ENCODE measurements at regions not wholly inside any gene's neighbourhood (a gene's known extent, or its start where the extent isn't known, plus 50 kb on each side); places are given as distances from the start of the nearest gene placed in this dataset.

DNA sequence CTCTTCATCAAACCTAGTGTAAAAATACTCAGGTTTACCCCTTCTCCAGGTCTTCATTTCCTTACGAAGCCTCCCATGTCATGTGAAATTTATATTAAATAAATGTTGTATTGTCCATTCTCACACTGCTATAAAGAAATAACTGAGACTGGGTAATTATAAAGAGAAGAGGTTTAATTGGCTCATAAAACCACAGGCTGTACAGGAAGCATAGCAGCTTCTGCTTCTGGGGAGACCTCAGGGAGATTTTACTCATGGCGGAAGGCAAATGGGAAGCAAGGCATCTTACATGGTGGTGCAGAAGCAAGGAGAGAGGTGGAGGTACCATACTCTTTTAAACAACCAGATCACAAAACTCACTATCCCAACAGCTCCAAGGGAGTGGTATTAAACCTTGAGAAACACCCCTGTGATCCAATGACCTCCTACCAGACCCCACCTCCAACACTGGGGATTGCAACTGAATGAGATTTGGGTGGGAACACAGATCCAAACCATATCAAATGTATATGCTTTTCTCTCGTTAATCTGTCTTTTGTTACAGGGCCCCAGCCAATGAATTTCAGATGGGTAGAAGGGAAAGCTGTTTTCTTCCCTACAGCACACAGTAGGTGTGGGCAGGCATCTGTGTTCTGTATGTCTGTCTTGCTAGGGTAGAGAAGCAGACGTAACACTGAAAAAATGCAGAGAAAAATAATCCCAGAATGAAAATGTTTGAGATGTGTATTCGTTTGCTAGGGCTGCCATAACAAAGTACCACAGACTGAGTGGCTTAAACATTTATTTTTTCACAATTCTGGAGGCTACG, 88.0 kb upstream of the BTN3A2 start:
- TF ChIP-seq TAF1 (IDR thresholded peaks at IDR 0.05; ENCODE audit: low read depth, low read length) (no peak), POLR2AphosphoS5 (IDR thresholded peaks at IDR 0.05; ENCODE audit: low read depth, low read length) (no peak)

Measured in GM12891 (cell line).